GM23248 (cell line): ENCODE measurements at regions not wholly inside any gene's neighbourhood (a gene's known extent, or its start where the extent isn't known, plus 50 kb on each side); places are given as distances from the start of the nearest gene placed in this dataset.

Experiments
- DNase-seq: peaks from one replicate; pipeline ENCODE4 v3.0.0-alpha.2; 2015
- H2AFZ ChIP-seq: fragments of 200-600 bp; sonication (generic); 2 replicates; pipeline ENCODE4 v1.6.1; 2016; ENCODE audit warnings: antibody characterized with exemption
- H3F3A ChIP-seq: fragments of 200-600 bp; sonication (generic); 2 replicates; pipeline ENCODE4 v1.6.1; 2016; ENCODE audit warnings: mild to moderate bottlenecking, antibody characterized with exemption, mixed run types; ENCODE audit not compliant: insufficient read depth
- H3K27ac ChIP-seq: fragments of 200-600 bp; sonication (generic); 2 replicates; pipeline ENCODE4 v1.5.1; 2016; ENCODE audit warnings: mild to moderate bottlenecking
- H3K27me3 ChIP-seq: fragments of 200-600 bp; sonication (generic); replicated peaks from 2 replicates; pipeline ENCODE4 v1.6.1; 2016; ENCODE audit warnings: mild to moderate bottlenecking; ENCODE audit not compliant: insufficient read depth
- H3K36me3 ChIP-seq: fragments of 200-600 bp; sonication (generic); 2 replicates; pipeline ENCODE4 v1.6.1; 2016; ENCODE audit warnings: low read depth, mild to moderate bottlenecking
- H3K4me1 ChIP-seq: fragments of 200-600 bp; sonication (generic); 2 replicates; pipeline ENCODE4 v1.6.1; 2016; ENCODE audit warnings: mild to moderate bottlenecking; ENCODE audit not compliant: insufficient read depth
- H3K4me2 ChIP-seq: fragments of 200-600 bp; sonication (generic); one replicate; pipeline ENCODE4 v1.6.1; 2016; ENCODE audit warnings: mild to moderate bottlenecking; ENCODE audit not compliant: unreplicated experiment
- H3K4me3 ChIP-seq: fragments of 200-600 bp; sonication (generic); 2 replicates; pipeline ENCODE4 v1.5.1; 2016; ENCODE audit warnings: mild to moderate bottlenecking
- H3K79me2 ChIP-seq: fragments of 200-600 bp; sonication (generic); 2 replicates; pipeline ENCODE4 v1.6.1; 2016; ENCODE audit warnings: mild to moderate bottlenecking; ENCODE audit not compliant: insufficient read depth
- H3K9ac ChIP-seq: fragments of 200-600 bp; sonication (generic); 2 replicates; pipeline ENCODE4 v1.6.1; 2016; ENCODE audit warnings: mild to moderate bottlenecking
- H3K9me2 ChIP-seq: fragments of 200-600 bp; sonication (generic); 2 replicates; pipeline ENCODE4 v1.6.1; 2016; ENCODE audit warnings: mixed run types, mild to moderate bottlenecking, moderate library complexity; ENCODE audit not compliant: insufficient read depth
- H3K9me3 ChIP-seq: fragments of 200-600 bp; sonication (generic); one replicate; pipeline ENCODE4 v1.6.1; 2017; ENCODE audit warnings: low read depth
- H4K20me1 ChIP-seq: fragments of 200-600 bp; sonication (generic); 2 replicates; pipeline ENCODE4 v1.6.0; 2016; ENCODE audit not compliant: insufficient read depth
- EZH2 ChIP-seq: fragments of 200-600 bp; sonication (generic); IDR thresholded peaks from 2 replicates; pipeline ENCODE4 v1.6.1; 2018; ENCODE audit warnings: antibody characterized with exemption, mild to moderate bottlenecking; ENCODE audit not compliant: insufficient read depth, poor library complexity, severe bottlenecking
- EZH2phosphoT487 ChIP-seq: fragments of 200-600 bp; sonication (generic); IDR thresholded peaks from 2 replicates; pipeline ENCODE4 v1.6.1; 2018; ENCODE audit warnings: antibody characterized with exemption, moderate library complexity, mild to moderate bottlenecking, low read depth; ENCODE audit not compliant: insufficient read depth
- WGBS, 2 experiments: methylation state at CpG; one replicate each; pipeline ENCODE4 v1.1.6; 2015 to 2017; ENCODE audit warnings: low lambda C conversion rate in 2 of 2, low coverage in 1 of 2; ENCODE audit errors: missing lambda C conversion rate in 2 of 2; 5-methylcytosine and 5-hydroxymethylcytosine counted together
- in situ Hi-C: fragments of 300-500 bp; cut with MboI; formaldehyde crosslinking; loops from 2 replicates; pipeline ENCODE4 v1.15.0; 2020

- H4K20me1 ChIP-seq = no peaks in the 10 kb centered on the region
- H3K9ac ChIP-seq = no peak overlapping the region
- no peak overlapping the region for H2AFZ ChIP-seq
- 0 out of 2 replicates have a peak, but pooled peaks cover 4% of the 10 kb centered on the region for H3K27me3 ChIP-seq
- H3F3A ChIP-seq = no peaks in the 10 kb centered on the region
- H3K9me3 ChIP-seq = no peaks in the 10 kb centered on the region
- no peak overlapping the region for H3K27ac ChIP-seq
- H3K79me2 ChIP-seq = no peaks in the 10 kb centered on the region
- no peaks in the 10 kb centered on the region for H3K36me3 ChIP-seq
- H3K4me3 ChIP-seq = no peak overlapping the region
- no peak overlapping the region for H3K4me2 ChIP-seq
- H3K9me2 ChIP-seq = no peaks in the 10 kb centered on the region
- DNase-seq = no peak
- in situ Hi-C loops = loop anchor here (25.0 kb wide), 1 partner anchor 717 kb away; no protein-coding TSS in a partner anchor
- 67 to 90% methylated on average over 1 of the region's 1 CpG for WGBS, 2 experiments
- no peaks in the 10 kb centered on the region for H3K4me1 ChIP-seq
- no peak for TF ChIP-seq EZH2phosphoT487
- TF ChIP-seq EZH2 = no peak
Observed at GRCh38 chr3:73120710-73121109, 59.3 kb downstream of the EBLN2 start.

GRCh38 chr3:73121669-73122331, 60.3 kb downstream of the EBLN2 start:
- in situ Hi-C loops = loop anchor here (25.0 kb wide), 1 partner anchor 716 kb away; no protein-coding TSS in a partner anchor
- Histone ChIP-seq H3K4me1 (no peaks in the 10 kb centered on the region), H3K9me2 (no peaks in the 10 kb centered on the region), H3K27ac (no peak overlapping the region), H3K27me3 (peaks cover 6% of the 10 kb centered on the region; the same call in 1 of the 2 replicates), H3K4me2 (no peak overlapping the region), H2AFZ (no peak overlapping the region), H3K9me3 (no peaks in the 10 kb centered on the region), H3K4me3 (no peak overlapping the region), H3K79me2 (no peaks in the 10 kb centered on the region), H3K36me3 (no peaks in the 10 kb centered on the region), H3F3A (no peaks in the 10 kb centered on the region), H3K9ac (no peak overlapping the region), H4K20me1 (no peaks in the 10 kb centered on the region)
- WGBS, 2 experiments = 70 to 79% methylated on average over 2 of the region's 2 CpGs
- no peak for DNase-seq
- no peak for TF ChIP-seq EZH2phosphoT487
- TF ChIP-seq EZH2 = no peak

- Histone ChIP-seq H3K4me1 (no peaks in the 10 kb centered on the region), H3K9me3 (no peaks in the 10 kb centered on the region), H3K4me3 (no peak overlapping the region), H3K27me3 (peaks cover 47% of the 10 kb centered on the region), H3K9ac (no peak overlapping the region), H3F3A (no peaks in the 10 kb centered on the region), H3K36me3 (no peaks in the 10 kb centered on the region), H2AFZ (no peak overlapping the region), H3K4me2 (no peak overlapping the region), H3K27ac (no peak overlapping the region), H3K79me2 (no peaks in the 10 kb centered on the region), H4K20me1 (no peaks in the 10 kb centered on the region), H3K9me2 (no peaks in the 10 kb centered on the region)
- 40 to 42% methylated on average over 1 of the region's 1 CpG for WGBS, 2 experiments
- DNase-seq = no peak
- no peak for TF ChIP-seq EZH2phosphoT487
- TF ChIP-seq EZH2 = no peak
- in situ Hi-C loops = no loop called here
Observed at GRCh38 chr3:73134034-73134433, 72.6 kb downstream of the EBLN2 start.

GRCh38 chr3:73136941-73137340, 75.5 kb downstream of the EBLN2 start:
- Histone ChIP-seq H3K9me3 (no peaks in the 10 kb centered on the region), H3K79me2 (no peaks in the 10 kb centered on the region), H4K20me1 (no peaks in the 10 kb centered on the region), H3K4me2 (no peak overlapping the region), H2AFZ (no peak overlapping the region), H3F3A (no peaks in the 10 kb centered on the region), H3K4me1 (no peaks in the 10 kb centered on the region), H3K9ac (no peak overlapping the region), H3K36me3 (no peaks in the 10 kb centered on the region), H3K4me3 (no peak overlapping the region), H3K9me2 (no peaks in the 10 kb centered on the region), H3K27me3 (peaks cover 27% of the 10 kb centered on the region), H3K27ac (no peak overlapping the region)
- 64 to 65% methylated on average over 6 of the region's 6 CpGs for WGBS, 2 experiments
- in situ Hi-C loops = no loop called here
- DNase-seq = no peak
- TF ChIP-seq EZH2phosphoT487 (no peak), EZH2 (no peak)
